HG03521 (cell line): ENCODE measurements at regions not wholly inside any gene's neighbourhood (a gene's known extent, or its start where the extent isn't known, plus 50 kb on each side); places are given as distances from the start of the nearest gene placed in this dataset.

Source experiments
- ATAC-seq: cut with Tn5 transposase; IDR thresholded peaks from one replicate; pipeline ENCODE4 v1.9.1; 2021; ENCODE audit warnings: mild to moderate bottlenecking, moderate library complexity; ENCODE audit not compliant: unreplicated experiment

DNA sequence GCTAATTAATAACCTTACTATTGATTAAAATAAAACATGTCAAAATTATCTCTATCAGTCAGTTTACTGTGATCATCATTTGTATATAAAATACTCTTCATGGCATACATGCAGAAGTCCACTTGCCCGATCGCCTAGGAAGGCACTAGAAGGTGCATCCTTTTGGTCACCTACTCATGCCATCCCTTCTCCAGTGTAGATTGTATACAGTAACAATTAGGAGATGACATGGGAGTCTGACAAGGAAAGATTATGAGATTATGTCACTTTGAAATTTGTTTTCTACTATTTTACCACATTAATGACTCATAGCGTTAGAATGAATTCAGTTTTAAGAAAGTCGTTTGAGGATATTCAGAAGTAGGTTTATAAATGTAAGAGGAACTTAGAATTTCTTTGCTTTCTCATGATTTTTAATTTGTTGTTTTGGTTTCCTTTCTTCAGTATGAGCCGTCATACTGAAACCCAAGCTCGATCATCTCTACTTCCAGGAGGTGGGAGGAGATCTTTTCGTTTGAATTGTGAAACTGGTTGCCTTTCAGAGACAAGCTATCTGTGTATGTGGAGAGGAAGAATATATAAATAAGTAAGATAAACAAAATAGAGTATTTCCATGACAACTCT lies 51.1 kb upstream of the UNC5C start:
- peak; percentile 78 for ATAC-seq
